ENCODE measurements at regions not wholly inside any gene's neighbourhood (a gene's known extent, or its start where the extent isn't known, plus 50 kb on each side); places are given as distances from the start of the nearest gene placed in this dataset.

DNA sequence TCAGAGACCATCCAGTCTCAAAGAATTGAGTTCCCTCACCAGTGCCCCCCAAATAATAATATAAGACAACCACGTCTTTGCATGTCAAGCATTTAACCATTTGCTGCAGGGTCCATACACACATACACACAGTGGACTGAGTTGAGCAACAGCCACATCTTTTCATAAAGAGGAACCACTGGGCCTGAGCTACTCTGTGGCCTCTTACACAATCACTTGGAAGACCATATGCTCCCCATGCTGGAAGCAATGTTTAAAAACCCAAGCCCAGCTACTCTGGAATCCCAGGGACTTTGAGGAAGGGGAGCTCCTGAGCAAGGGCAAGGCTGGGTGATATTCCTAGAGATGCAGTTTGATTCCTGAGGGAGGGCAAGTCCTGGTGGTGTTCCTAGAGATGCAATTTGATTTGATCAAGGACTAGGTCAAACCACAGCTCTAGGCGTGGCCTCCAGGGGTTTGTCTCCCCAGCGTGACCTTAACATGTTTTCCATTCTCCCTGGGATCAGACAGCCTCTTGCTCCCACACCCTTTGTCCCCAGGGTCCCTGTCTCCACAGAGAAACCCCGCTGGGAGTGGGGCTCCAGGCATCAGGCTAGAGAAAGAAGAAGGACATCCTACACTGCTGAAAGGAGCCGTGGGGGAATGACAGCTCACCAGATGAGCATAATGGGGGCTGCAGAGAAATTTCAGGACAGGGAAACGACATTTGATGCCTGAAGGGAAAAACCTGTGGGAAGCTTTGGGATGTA is 376.2 kb upstream of the MGMT start:
- TF ChIP-seq, protein P1, sequence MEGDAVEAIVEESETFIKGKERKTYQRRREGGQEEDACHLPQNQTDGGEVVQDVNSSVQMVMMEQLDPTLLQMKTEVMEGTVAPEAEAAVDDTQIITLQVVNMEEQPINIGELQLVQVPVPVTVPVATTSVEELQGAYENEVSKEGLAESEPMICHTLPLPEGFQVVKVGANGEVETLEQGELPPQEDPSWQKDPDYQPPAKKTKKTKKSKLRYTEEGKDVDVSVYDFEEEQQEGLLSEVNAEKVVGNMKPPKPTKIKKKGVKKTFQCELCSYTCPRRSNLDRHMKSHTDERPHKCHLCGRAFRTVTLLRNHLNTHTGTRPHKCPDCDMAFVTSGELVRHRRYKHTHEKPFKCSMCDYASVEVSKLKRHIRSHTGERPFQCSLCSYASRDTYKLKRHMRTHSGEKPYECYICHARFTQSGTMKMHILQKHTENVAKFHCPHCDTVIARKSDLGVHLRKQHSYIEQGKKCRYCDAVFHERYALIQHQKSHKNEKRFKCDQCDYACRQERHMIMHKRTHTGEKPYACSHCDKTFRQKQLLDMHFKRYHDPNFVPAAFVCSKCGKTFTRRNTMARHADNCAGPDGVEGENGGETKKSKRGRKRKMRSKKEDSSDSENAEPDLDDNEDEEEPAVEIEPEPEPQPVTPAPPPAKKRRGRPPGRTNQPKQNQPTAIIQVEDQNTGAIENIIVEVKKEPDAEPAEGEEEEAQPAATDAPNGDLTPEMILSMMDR (IDR thresholded peaks at IDR 0.05; ENCODE audit: borderline replicate concordance, control extremely low read depth, extremely low read depth, insufficient read depth, missing control alignments): no peak
- in situ Hi-C loops (cut with MboI; ENCODE audit: low sequenced_read_pairs, unreplicated experiment): no loop called here
- no peak for DNase-seq (ENCODE audit: low spot score)

- TF ChIP-seq, protein P1 (IDR thresholded peaks at IDR 0.05; ENCODE audit: borderline replicate concordance, control extremely low read depth, extremely low read depth, insufficient read depth, missing control alignments): no peak
- in situ Hi-C loops (cut with MboI; ENCODE audit: low sequenced_read_pairs, unreplicated experiment): no loop called here
- no peak for DNase-seq (ENCODE audit: low spot score)
Measured at GRCh38 chr10:129093641-129094040, 373.4 kb upstream of the MGMT start.

DNA sequence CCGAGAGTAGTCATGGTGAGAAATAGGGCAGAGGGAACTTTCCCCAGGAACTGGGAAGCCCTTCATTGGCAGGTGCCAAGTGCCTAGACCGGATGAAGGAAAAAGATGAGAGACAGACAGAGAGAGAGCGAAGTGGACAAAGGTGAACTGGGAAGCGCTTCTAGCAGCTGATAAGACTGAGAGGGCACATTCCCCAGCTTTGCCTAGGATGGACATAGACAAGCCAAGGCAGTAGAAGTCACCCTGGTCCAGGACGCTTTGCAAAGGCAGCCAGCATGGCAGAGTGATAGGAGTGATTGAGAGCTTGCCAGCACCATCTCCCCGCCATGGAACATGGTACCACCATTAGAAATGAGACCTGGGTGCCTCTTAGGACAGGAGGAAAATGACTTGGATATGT is 372.8 kb upstream of the MGMT start:
- TF ChIP-seq, protein P1 (IDR thresholded peaks at IDR 0.05; ENCODE audit: borderline replicate concordance, control extremely low read depth, extremely low read depth, insufficient read depth, missing control alignments): no peak
- in situ Hi-C loops (cut with MboI; ENCODE audit: low sequenced_read_pairs, unreplicated experiment): no loop called here
- DNase-seq (ENCODE audit: low spot score): no peak

DNA sequence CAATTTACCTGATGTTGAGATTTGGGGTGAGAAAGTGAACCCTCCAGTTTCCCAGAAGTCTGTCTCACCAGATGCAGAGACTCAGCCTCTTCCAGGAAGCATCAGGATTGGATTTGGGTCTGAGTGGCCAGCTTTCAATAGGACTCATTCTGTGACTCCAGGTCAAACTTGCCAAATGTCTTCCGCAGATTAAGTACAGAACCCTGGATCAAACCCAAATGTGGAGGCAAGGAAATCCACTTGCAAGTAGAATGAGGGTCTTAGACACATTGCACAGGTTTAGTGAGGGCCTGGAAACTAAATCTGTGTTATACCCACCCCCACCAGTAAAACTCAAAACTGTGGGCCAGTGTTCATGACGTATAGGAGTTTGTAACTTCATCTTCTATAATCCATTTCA is 372.2 kb upstream of the MGMT start:
- in situ Hi-C loops (cut with MboI; ENCODE audit: low sequenced_read_pairs, unreplicated experiment): no loop called here
- TF ChIP-seq, protein P1 (IDR thresholded peaks at IDR 0.05; ENCODE audit: borderline replicate concordance, control extremely low read depth, extremely low read depth, insufficient read depth, missing control alignments): no peak
- no peak for DNase-seq (ENCODE audit: low spot score)

DNA sequence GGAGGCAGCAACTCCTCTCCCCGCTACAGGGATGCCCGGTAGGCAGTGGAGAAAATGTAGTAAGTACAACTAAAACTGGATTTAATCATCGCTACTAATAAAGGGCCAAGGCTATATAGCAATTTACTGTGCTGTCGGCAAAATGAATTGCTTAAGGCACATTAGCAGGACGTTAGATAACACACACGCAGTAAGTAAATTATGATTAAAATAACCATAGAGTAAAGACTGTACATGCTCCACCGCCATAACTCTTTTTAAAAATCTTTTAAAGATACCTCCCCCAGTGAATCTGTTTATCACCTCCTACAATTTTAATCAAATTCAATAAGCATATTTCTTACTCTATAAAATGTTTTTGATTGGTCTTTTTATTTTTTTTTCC is 371.4 kb upstream of the MGMT start:
- TF ChIP-seq, protein P1 (IDR thresholded peaks at IDR 0.05; ENCODE audit: borderline replicate concordance, control extremely low read depth, extremely low read depth, insufficient read depth, missing control alignments): no peak
- in situ Hi-C loops (cut with MboI; ENCODE audit: low sequenced_read_pairs, unreplicated experiment): no loop called here
- DNase-seq (ENCODE audit: low spot score): no peak

GRCh38 chr10:129096065-129096984 is 370.7 kb upstream of the MGMT start:
- TF ChIP-seq, protein P1 (IDR thresholded peaks at IDR 0.05; ENCODE audit: borderline replicate concordance, control extremely low read depth, extremely low read depth, insufficient read depth, missing control alignments): no peak
- in situ Hi-C loops (cut with MboI; ENCODE audit: low sequenced_read_pairs, unreplicated experiment): no loop called here
- DNase-seq (ENCODE audit: low spot score): no peak
